C4-2B (cell line): ENCODE measurements at regions not wholly inside any gene's neighbourhood (a gene's known extent, or its start where the extent isn't known, plus 50 kb on each side); places are given as distances from the start of the nearest gene placed in this dataset.

Experiments
- CTCF ChIP-seq: fragments of 450-650 bp; conservative IDR thresholded peaks from 2 replicates; pipeline ENCODE4 v1.5.1; 2017; ENCODE audit warnings: mild to moderate bottlenecking
- ZFX ChIP-seq: fragments of 450-650 bp; IDR thresholded peaks from 2 replicates; pipeline ENCODE4 v1.6.1; 2017

- TF ChIP-seq ZFX (no peak), CTCF (no peak)
These were observed 1390.7 kb downstream of the SLITRK5 start for GRCh38 chr13:89061821-89062220.
